Astrocyte (in vitro differentiated cells and primary cell): ENCODE measurements at regions not wholly inside any gene's neighbourhood (a gene's known extent, or its start where the extent isn't known, plus 50 kb on each side); places are given as distances from the start of the nearest gene placed in this dataset.

Source experiments
- DNase-seq: peaks from one replicate; pipeline ENCODE4 v3.0.0-alpha.2; 2010; ENCODE audit warnings: low read depth
- FAIRE-seq: peaks from 2 replicates; lab custom pipeline; 2011; peaks lifted over from hg19 to GRCh38; lab: Jason Lieb, UNC
- H2AFZ ChIP-seq: 2 replicates; pipeline ENCODE4 v1.6.0; 2012; ENCODE audit warnings: low read depth, low read length, inconsistent platforms
- H3K27ac ChIP-seq: 2 replicates; pipeline ENCODE4 v1.5.1; 2011; ENCODE audit warnings: low read depth, low read length, inconsistent platforms
- H3K27me3 ChIP-seq: 2 replicates; pipeline ENCODE4 v1.6.0; 2011; ENCODE audit warnings: low read length, inconsistent platforms; ENCODE audit not compliant: insufficient read depth
- H3K36me3 ChIP-seq: 2 replicates; pipeline ENCODE4 v1.5.1; 2011; ENCODE audit warnings: low read length, inconsistent platforms; ENCODE audit not compliant: insufficient read depth
- H3K4me1 ChIP-seq: 2 replicates; pipeline ENCODE4 v1.5.1; 2011; ENCODE audit warnings: low read length, inconsistent platforms; ENCODE audit not compliant: insufficient read depth
- H3K4me2 ChIP-seq: 2 replicates; pipeline ENCODE4 v1.6.0; 2012; ENCODE audit warnings: low read length, inconsistent platforms
- H3K4me3 ChIP-seq: 2 replicates; pipeline ENCODE4 v1.5.1; 2011; ENCODE audit warnings: low read depth, mild to moderate bottlenecking, low read length, inconsistent platforms; ENCODE audit not compliant: insufficient read depth
- H3K79me2 ChIP-seq: 2 replicates; pipeline ENCODE4 v1.6.0; 2012; ENCODE audit warnings: mild to moderate bottlenecking, low read length, inconsistent platforms; ENCODE audit not compliant: insufficient read depth
- H3K9ac ChIP-seq: 2 replicates; pipeline ENCODE4 v1.6.0; 2012; ENCODE audit warnings: mild to moderate bottlenecking, low read length, inconsistent platforms
- H3K9me3 ChIP-seq: 2 replicates; pipeline ENCODE4 v1.5.1; 2012; ENCODE audit warnings: low read depth, mild to moderate bottlenecking, low read length, inconsistent platforms; ENCODE audit not compliant: insufficient read depth
- H4K20me1 ChIP-seq: 2 replicates; pipeline ENCODE4 v1.6.0; 2012; ENCODE audit warnings: low read length, inconsistent platforms; ENCODE audit not compliant: insufficient read depth
- H3K27ac Mint-ChIP-seq: one replicate; pipeline ENCODE4 v1.8.0; 2021; ENCODE audit warnings: mild to moderate bottlenecking, mixed read lengths; ENCODE audit not compliant: unreplicated experiment
- H3K27me3 Mint-ChIP-seq: one replicate; pipeline ENCODE4 v1.8.0; 2021; ENCODE audit warnings: low read depth, mixed read lengths; ENCODE audit not compliant: unreplicated experiment
- H3K36me3 Mint-ChIP-seq: one replicate; pipeline ENCODE4 v1.8.0; 2021; ENCODE audit warnings: low read depth, mixed read lengths; ENCODE audit not compliant: unreplicated experiment
- H3K4me1 Mint-ChIP-seq: one replicate; pipeline ENCODE4 v1.8.0; 2021; ENCODE audit warnings: low read depth, mixed read lengths; ENCODE audit not compliant: unreplicated experiment
- H3K4me3 Mint-ChIP-seq: one replicate; pipeline ENCODE4 v1.8.0; 2021; ENCODE audit warnings: mild to moderate bottlenecking, moderate library complexity, mixed read lengths; ENCODE audit not compliant: unreplicated experiment
- H3K9me3 Mint-ChIP-seq: one replicate; pipeline ENCODE4 v1.8.0; 2021; ENCODE audit warnings: mild to moderate bottlenecking, mixed read lengths; ENCODE audit not compliant: unreplicated experiment
- EZH2 ChIP-seq: IDR thresholded peaks from 2 replicates; pipeline ENCODE4 v1.6.1; 2012; ENCODE audit warnings: mild to moderate bottlenecking, low read length, inconsistent platforms; ENCODE audit not compliant: insufficient read depth
- TF ChIP-seq, protein P1 (sequence below): IDR thresholded peaks from 2 replicates; pipeline ENCODE4 v1.5.1; 2011; ENCODE audit warnings: low read depth, mild to moderate bottlenecking, inconsistent platforms, low read length, moderate library complexity; ENCODE audit not compliant: insufficient read depth

DNA sequence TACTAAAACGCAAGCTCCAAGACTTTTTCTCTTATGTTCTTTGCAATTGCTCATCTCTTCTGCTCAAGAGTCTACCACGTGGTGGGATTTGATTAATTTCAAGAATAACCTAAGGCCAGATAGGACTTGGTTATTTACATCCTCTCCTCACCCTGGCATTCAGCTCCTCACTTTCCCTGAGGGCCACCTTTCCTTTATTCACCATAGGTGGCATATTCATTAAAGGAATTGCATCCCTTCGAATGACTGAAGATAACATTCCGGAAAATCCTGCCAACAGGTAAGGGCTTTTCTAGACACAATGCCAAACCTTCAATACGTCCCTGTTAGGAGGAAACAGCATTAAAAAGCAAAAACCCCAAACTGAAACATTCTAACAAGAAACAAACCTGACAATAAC is 220.0 kb upstream of the KBTBD8 start:
- no peak overlapping the region for H3K27ac ChIP-seq
- H3K79me2 ChIP-seq: no peaks in the 10 kb centered on the region
- no peaks in the 10 kb centered on the region for H3K36me3 ChIP-seq
- Mint-ChIP-seq H3K9me3 (no peaks in the 10 kb centered on the region), H3K36me3 (no peaks in the 10 kb centered on the region), H3K27ac (no peak overlapping the region), H3K27me3 (peaks cover 10% of the 10 kb centered on the region), H3K4me1 (no peaks in the 10 kb centered on the region), H3K4me3 (no peak overlapping the region)
- no peaks in the 10 kb centered on the region for H3K27me3 ChIP-seq
- H3K4me2 ChIP-seq: no peak overlapping the region
- no peak overlapping the region for H2AFZ ChIP-seq
- H3K4me3 ChIP-seq: no peak overlapping the region
- DNase-seq: no peak
- H3K4me1 ChIP-seq: no peaks in the 10 kb centered on the region
- H4K20me1 ChIP-seq: no peaks in the 10 kb centered on the region
- H3K9ac ChIP-seq: no peak overlapping the region
- FAIRE-seq: no peak
- TF ChIP-seq, protein P1, sequence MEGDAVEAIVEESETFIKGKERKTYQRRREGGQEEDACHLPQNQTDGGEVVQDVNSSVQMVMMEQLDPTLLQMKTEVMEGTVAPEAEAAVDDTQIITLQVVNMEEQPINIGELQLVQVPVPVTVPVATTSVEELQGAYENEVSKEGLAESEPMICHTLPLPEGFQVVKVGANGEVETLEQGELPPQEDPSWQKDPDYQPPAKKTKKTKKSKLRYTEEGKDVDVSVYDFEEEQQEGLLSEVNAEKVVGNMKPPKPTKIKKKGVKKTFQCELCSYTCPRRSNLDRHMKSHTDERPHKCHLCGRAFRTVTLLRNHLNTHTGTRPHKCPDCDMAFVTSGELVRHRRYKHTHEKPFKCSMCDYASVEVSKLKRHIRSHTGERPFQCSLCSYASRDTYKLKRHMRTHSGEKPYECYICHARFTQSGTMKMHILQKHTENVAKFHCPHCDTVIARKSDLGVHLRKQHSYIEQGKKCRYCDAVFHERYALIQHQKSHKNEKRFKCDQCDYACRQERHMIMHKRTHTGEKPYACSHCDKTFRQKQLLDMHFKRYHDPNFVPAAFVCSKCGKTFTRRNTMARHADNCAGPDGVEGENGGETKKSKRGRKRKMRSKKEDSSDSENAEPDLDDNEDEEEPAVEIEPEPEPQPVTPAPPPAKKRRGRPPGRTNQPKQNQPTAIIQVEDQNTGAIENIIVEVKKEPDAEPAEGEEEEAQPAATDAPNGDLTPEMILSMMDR: no peak
- TF ChIP-seq EZH2: no peak
- no peaks in the 10 kb centered on the region for H3K9me3 ChIP-seq

DNA sequence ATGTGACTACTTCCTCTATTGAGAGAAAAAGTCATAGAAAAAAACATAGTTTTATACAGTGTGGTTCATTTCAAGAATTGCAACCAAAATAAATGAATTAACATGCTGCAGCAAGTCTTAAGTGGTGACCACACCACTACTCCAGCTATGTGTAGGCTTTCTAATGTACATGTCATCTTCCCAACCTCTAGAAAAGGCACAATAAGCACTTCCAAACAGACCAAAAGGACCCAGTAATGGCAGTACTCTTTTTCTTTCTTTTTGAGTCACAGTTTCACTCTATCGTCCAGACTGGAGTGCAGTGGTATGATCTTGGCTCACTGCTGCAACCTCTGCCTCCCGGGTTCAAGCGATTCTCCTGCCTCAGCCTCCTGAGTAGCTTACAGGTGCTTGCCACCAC is 219.3 kb upstream of the KBTBD8 start:
- Histone ChIP-seq H3K79me2 (no peaks in the 10 kb centered on the region), H3K4me1 (no peaks in the 10 kb centered on the region), H4K20me1 (no peaks in the 10 kb centered on the region), H2AFZ (no peak overlapping the region), H3K36me3 (no peaks in the 10 kb centered on the region), H3K9me3 (no peaks in the 10 kb centered on the region), H3K27ac (no peak overlapping the region), H3K9ac (no peak overlapping the region), H3K4me2 (no peak overlapping the region), H3K27me3 (no peaks in the 10 kb centered on the region), H3K4me3 (no peak overlapping the region)
- no peak for TF ChIP-seq EZH2
- TF ChIP-seq, protein P1: no peak
- H3K4me3 Mint-ChIP-seq: no peak overlapping the region
- H3K27ac Mint-ChIP-seq: no peak overlapping the region
- no peak for DNase-seq
- no peaks in the 10 kb centered on the region for H3K9me3 Mint-ChIP-seq
- H3K36me3 Mint-ChIP-seq: no peaks in the 10 kb centered on the region
- no peaks in the 10 kb centered on the region for H3K4me1 Mint-ChIP-seq
- FAIRE-seq: no peak
- peaks cover 10% of the 10 kb centered on the region for H3K27me3 Mint-ChIP-seq

DNA sequence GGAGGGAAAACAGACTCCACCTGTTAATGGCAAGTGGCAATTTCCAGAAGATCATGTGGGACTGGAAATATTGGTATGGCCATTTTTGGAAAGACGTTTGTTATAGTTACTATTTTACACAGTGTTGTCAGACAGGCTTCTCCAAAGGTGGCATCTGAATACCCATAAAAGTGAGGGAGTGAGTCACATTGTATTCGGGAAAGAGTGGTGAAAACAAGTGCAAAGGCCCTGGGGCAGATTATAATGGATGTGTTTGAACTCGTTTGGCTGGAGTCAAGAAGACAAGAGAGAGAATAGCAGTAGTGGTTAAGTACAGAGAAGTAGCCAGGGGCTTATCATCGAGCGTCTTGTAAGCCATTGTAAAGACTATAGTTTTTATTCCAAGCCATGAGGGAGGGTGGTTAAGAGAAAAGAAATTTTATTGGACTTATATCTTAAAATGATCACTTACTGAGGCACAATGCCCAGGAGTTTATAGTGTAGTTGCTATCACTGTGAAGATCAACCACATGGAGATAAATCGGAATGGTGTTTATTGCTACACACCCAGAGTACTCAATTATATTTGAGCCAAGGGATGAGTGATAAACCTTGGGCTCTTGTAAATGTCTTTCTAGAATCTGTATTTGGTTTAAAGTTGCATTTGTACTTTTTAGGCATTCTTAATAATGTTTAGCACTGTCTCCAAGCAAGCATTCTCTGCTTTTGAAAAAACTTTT is 212.8 kb upstream of the KBTBD8 start:
- no peaks in the 10 kb centered on the region for H3K36me3 Mint-ChIP-seq
- H3K9me3 ChIP-seq: no peaks in the 10 kb centered on the region

More for the DNA sequence above, 212.8 kb upstream of the KBTBD8 start:
- no peak overlapping the region for H3K27ac ChIP-seq
- FAIRE-seq (no peak), DNase-seq (no peak)
- H3K79me2 ChIP-seq: no peaks in the 10 kb centered on the region
- H3K4me3 Mint-ChIP-seq: no peak overlapping the region
- H3K4me1 ChIP-seq: no peaks in the 10 kb centered on the region
- no peaks in the 10 kb centered on the region for H4K20me1 ChIP-seq
- H3K4me2 ChIP-seq: no peak overlapping the region
- H3K36me3 ChIP-seq: no peaks in the 10 kb centered on the region
- H3K27me3 Mint-ChIP-seq: peaks cover 6% of the 10 kb centered on the region
- H2AFZ ChIP-seq: no peak overlapping the region
- H3K9ac ChIP-seq: no peak overlapping the region
- no peak overlapping the region for H3K27ac Mint-ChIP-seq
- no peaks in the 10 kb centered on the region for H3K4me1 Mint-ChIP-seq
- H3K27me3 ChIP-seq: no peaks in the 10 kb centered on the region
- no peaks in the 10 kb centered on the region for H3K9me3 Mint-ChIP-seq
- H3K4me3 ChIP-seq: no peak overlapping the region
- no peak for TF ChIP-seq EZH2
- TF ChIP-seq, protein P1: no peak
